Right lobe of liver (tissue), 6 donors: ENCODE measurements at regions not wholly inside any gene's neighbourhood (a gene's known extent, or its start where the extent isn't known, plus 50 kb on each side); places are given as distances from the start of the nearest gene placed in this dataset.

Source experiments
- ATAC-seq, 4 donors: fragments of 200-7000 bp; cut with Tn5 transposase; one replicate each; pipeline ENCODE4 v1.9.1; 2020; ENCODE audit warnings: mild to moderate bottlenecking in 4 of 4, moderate library complexity in 4 of 4
- DNase-seq, 3 donors: peaks; one replicate each; pipeline ENCODE4 v3.0.0-alpha.2; 2020
- H3K27ac ChIP-seq, 3 donors: fragments of 200-600 bp; one replicate each; pipeline ENCODE4 v1.8.0; 2022
- H3K27me3 ChIP-seq, 2 donors: fragments of 200-600 bp; one replicate each; pipeline ENCODE4 v1.8.0; 2022
- H3K36me3 ChIP-seq, 4 donors: fragments of 200-600 bp; sonication (generic) in 1 of 4; one replicate each; pipeline versions ENCODE4 v1.5.1 to v1.8.0; 2017 to 2022; ENCODE audit warnings: control low read depth in 1 of 4
- H3K4me1 ChIP-seq, 4 donors: fragments of 200-600 bp; sonication (generic) in 1 of 4; one replicate each; pipeline versions ENCODE4 v1.5.1 to v1.8.0; 2017 to 2022; ENCODE audit warnings: control low read depth in 1 of 4
- H3K4me3 ChIP-seq, 3 donors: fragments of 200-600 bp; one replicate each; pipeline ENCODE4 v1.8.0; 2022
- H3K9me3 ChIP-seq, 4 donors: fragments of 200-600 bp; sonication (generic) in 1 of 4; one replicate each; pipeline versions ENCODE4 v1.5.1 to v1.8.0; 2017 to 2022; ENCODE audit warnings: control low read depth in 1 of 4
- CTCF ChIP-seq, 4 donors: fragments of 200-600 bp in 3 of 4; fragments of 450-650 bp in 1 of 4; IDR thresholded peaks; one replicate each; pipeline versions ENCODE4 v1.5.1 to v1.8.0; 2016 to 2022; ENCODE audit warnings: antibody characterized with exemption in 4 of 4, mild to moderate bottlenecking in 2 of 4
- POLR2A ChIP-seq: fragments of 450-650 bp; IDR thresholded peaks from one replicate; pipeline ENCODE4 v1.6.1; 2017; ENCODE audit warnings: antibody characterized with exemption, mild to moderate bottlenecking
- WGBS: methylation state at CpG from one replicate; pipeline ENCODE4 v1.1.6; 2018; ENCODE audit warnings: low coverage, low lambda C conversion rate; ENCODE audit not compliant: insufficient coverage; ENCODE audit errors: missing lambda C conversion rate; 5-methylcytosine and 5-hydroxymethylcytosine counted together
- intact Hi-C, 2 donors: fragments of 100-400 bp; cut with DNase I; formaldehyde crosslinking; loops; one replicate each; pipeline versions ENCODE4 v1.11.2 to v1.14.1; 2022
- donor health status: DM: no; HTN: yes; CAD: no.
- donor health status: DM: no; HTN: no; CAD: no.
- donor health status: DM: no; HTN: no; CAD: no.
- donor health status: DM: no; HTN: yes; CAD: no.
- donor health status: DM: no; HTN: yes; CAD: no.

DNA sequence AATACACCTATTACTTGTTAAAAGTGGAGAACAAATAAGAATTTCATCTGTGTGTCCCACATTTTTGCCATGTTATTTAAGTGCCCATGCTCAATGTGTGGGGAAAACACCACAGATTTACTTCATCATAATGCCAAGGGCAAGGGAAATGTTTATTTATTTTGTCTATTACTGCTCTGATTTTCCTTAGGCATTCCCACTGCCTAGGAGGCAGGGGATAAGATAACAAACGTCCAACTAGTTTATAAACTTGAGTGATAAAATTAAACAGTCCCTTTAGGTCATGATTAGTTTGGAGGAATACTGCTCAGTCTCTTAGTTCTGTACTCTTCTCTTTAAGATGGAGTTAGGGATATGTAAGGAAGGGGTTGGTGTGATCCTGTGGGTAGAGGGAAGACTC lies 598.4 kb upstream of the MARCKS start:
- H3K4me1 ChIP-seq = no peaks in the 10 kb centered on the region
- intact Hi-C loops = no loop called here
- TF ChIP-seq POLR2A (no peak), CTCF (IDR thresholded peaks at IDR 0.05) (no peak)
- H3K36me3 ChIP-seq = no peaks in the 10 kb centered on the region
- ATAC-seq (no peak), DNase-seq (no peak)
- H3K4me3 ChIP-seq = no peak overlapping the region
- H3K27me3 ChIP-seq = no peaks in the 10 kb centered on the region
- no peak overlapping the region for H3K27ac ChIP-seq
- WGBS = 26% methylated on average over 1 of the region's 1 CpG
- H3K9me3 ChIP-seq = no peaks in the 10 kb centered on the region

DNA sequence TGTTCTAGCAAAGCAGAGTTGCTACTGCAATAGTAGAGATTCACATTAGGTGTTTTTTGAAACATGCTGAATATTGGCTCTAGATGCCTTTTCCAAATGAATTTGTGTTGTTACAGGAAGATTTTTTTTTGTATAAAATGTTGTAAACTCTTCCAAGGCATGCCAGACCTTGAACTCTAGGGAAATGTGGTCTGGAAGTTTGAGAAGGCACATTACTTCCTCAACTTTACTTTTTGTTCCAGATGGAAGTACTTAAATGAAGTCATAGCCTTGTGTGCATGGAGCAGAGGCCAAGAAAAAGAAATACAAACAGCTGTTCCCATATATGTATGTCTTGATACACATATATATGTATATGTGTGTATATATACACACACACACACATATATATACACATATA lies 585.7 kb upstream of the MARCKS start:
- Histone ChIP-seq H3K27me3 (no peaks in the 10 kb centered on the region), H3K36me3 (no peaks in the 10 kb centered on the region), H3K9me3 (peaks cover 0 to 4% (median 0%) of the 10 kb centered on the region in 4 donors), H3K27ac (no peak overlapping the region), H3K4me1 (no peaks in the 10 kb centered on the region), H3K4me3 (no peak overlapping the region)
- no peak for ATAC-seq
- DNase-seq = no peak
- TF ChIP-seq POLR2A (no peak), CTCF (IDR thresholded peaks at IDR 0.05) (no peak)
- intact Hi-C loops = no loop called here

- H3K4me3 ChIP-seq = no peak overlapping the region
- ATAC-seq = no peak
- no peaks in the 10 kb centered on the region for H3K36me3 ChIP-seq
- intact Hi-C loops = no loop called here
- no peak for DNase-seq
- no peaks in the 10 kb centered on the region for H3K9me3 ChIP-seq
- no peaks in the 10 kb centered on the region for H3K27me3 ChIP-seq
- no peak overlapping the region for H3K27ac ChIP-seq
- H3K4me1 ChIP-seq = no peaks in the 10 kb centered on the region
- TF ChIP-seq POLR2A (no peak), CTCF (IDR thresholded peaks at IDR 0.05) (no peak)
- WGBS = 22% methylated on average over 2 of the region's 2 CpGs
Measured at GRCh38 chr6:113276601-113277000, 580.5 kb upstream of the MARCKS start.

GRCh38 chr6:113277111-113277510 lies 580.0 kb upstream of the MARCKS start:
- Histone ChIP-seq H3K4me1 (no peaks in the 10 kb centered on the region), H3K9me3 (no peaks in the 10 kb centered on the region), H3K36me3 (no peaks in the 10 kb centered on the region), H3K27ac (no peak overlapping the region), H3K4me3 (no peak overlapping the region), H3K27me3 (no peaks in the 10 kb centered on the region)
- intact Hi-C loops = no loop called here
- TF ChIP-seq CTCF (IDR thresholded peaks at IDR 0.05) = no peak
- TF ChIP-seq POLR2A = no peak
- DNase-seq = no peak
- ATAC-seq = no peak
- 68% methylated on average over 1 of the region's 1 CpG for WGBS

DNA sequence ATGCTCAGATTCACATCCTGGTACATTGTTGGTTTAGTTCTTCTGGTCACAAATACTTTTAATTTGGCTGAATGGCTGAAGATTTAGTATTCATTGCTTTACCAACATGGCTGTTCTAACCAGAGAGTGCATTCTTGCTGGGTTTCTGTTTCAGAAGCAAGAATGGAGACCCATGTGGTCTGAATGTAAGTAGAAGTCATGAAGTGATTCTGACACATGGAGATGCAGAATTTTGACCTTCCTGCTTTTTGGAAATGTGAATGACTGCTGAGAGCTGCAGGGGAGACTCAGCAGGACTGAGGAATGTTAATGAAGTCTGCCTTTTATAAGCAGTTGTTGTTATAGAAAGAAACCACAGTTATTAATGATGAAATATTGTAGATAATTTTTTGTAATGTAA lies 576.1 kb upstream of the MARCKS start:
- ATAC-seq (no peak), DNase-seq (no peak)
- H3K9me3 ChIP-seq = no peaks in the 10 kb centered on the region
- no peaks in the 10 kb centered on the region for H3K27me3 ChIP-seq
- H3K4me1 ChIP-seq = no peaks in the 10 kb centered on the region
- H3K36me3 ChIP-seq = no peaks in the 10 kb centered on the region
- H3K4me3 ChIP-seq = no peak overlapping the region
- intact Hi-C loops = no loop called here
- TF ChIP-seq CTCF (IDR thresholded peaks at IDR 0.05) (no peak), POLR2A (no peak)
- H3K27ac ChIP-seq = no peak overlapping the region
